Colonic mucosa (tissue), 4 donors: ENCODE measurements at regions not wholly inside any gene's neighbourhood (a gene's known extent, or its start where the extent isn't known, plus 50 kb on each side); places are given as distances from the start of the nearest gene placed in this dataset.

Experiments used
- DNase-seq: peaks from one replicate; pipeline ENCODE4 v3.0.0-alpha.2; 2020
- H3K27ac ChIP-seq: fragments of 200-600 bp; one replicate; pipeline ENCODE4 v1.8.0; 2021
- H3K27me3 ChIP-seq: fragments of 200-600 bp; one replicate; pipeline ENCODE4 v1.8.0; 2021
- H3K36me3 ChIP-seq: fragments of 200-600 bp; one replicate; pipeline ENCODE4 v1.8.0; 2021
- H3K4me1 ChIP-seq: fragments of 200-600 bp; one replicate; pipeline ENCODE4 v1.8.0; 2021; ENCODE audit warnings: mild to moderate bottlenecking
- H3K4me3 ChIP-seq: fragments of 200-600 bp; one replicate; pipeline ENCODE4 v1.8.0; 2021
- H3K9ac ChIP-seq, 2 donors: one replicate each; pipeline ENCODE4 v1.7.0; 2013; ENCODE audit warnings: control low read depth in 2 of 2, low read depth in 2 of 2, low read length in 2 of 2
- H3K9me3 ChIP-seq: fragments of 200-600 bp; one replicate; pipeline ENCODE4 v1.8.0; 2021
- intact Hi-C: fragments of 100-400 bp; cut with DNase I; formaldehyde crosslinking; loops from one replicate; pipeline ENCODE4 v1.14.1; 2022
- TF ChIP-seq, protein P1 (sequence below): fragments of 200-600 bp; IDR thresholded peaks from one replicate; pipeline ENCODE4 v1.8.0; 2022; ENCODE audit warnings: antibody characterized with exemption, mild to moderate bottlenecking
- donor health status: healthy.
- donor health status: DM: no; HTN: no; CAD: no.
- donor health status: DM: no; HTN: no; CAD: no.

DNA sequence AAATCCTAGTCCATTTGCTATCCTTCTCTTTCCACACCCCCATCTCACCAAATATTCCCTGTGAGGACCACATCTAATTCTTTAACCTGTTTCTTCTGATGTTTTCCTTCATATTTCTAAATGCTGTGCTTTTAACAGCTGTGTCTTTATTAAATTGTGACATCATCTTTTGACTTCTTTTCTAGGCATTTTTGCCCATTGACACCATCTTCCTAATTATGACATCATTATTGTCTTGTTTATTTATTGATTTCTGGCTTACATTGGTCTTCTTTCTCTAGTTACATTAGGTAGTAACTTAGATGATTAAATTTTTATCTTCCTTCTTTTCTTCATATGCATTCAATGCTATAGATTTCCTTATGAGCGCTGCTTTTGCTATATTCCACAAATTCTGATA lies 175.8 kb upstream of the PDE5A start:
- Histone ChIP-seq H3K9ac (no peak overlapping the region), H3K4me3 (no peak overlapping the region), H3K36me3 (no peaks in the 10 kb centered on the region), H3K27ac (no peak overlapping the region), H3K9me3 (no peaks in the 10 kb centered on the region), H3K27me3 (no peaks in the 10 kb centered on the region), H3K4me1 (no peaks in the 10 kb centered on the region)
- no peak for DNase-seq
- intact Hi-C loops, result no loop called here
- TF ChIP-seq, protein P1, sequence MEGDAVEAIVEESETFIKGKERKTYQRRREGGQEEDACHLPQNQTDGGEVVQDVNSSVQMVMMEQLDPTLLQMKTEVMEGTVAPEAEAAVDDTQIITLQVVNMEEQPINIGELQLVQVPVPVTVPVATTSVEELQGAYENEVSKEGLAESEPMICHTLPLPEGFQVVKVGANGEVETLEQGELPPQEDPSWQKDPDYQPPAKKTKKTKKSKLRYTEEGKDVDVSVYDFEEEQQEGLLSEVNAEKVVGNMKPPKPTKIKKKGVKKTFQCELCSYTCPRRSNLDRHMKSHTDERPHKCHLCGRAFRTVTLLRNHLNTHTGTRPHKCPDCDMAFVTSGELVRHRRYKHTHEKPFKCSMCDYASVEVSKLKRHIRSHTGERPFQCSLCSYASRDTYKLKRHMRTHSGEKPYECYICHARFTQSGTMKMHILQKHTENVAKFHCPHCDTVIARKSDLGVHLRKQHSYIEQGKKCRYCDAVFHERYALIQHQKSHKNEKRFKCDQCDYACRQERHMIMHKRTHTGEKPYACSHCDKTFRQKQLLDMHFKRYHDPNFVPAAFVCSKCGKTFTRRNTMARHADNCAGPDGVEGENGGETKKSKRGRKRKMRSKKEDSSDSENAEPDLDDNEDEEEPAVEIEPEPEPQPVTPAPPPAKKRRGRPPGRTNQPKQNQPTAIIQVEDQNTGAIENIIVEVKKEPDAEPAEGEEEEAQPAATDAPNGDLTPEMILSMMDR, result no peak

DNA sequence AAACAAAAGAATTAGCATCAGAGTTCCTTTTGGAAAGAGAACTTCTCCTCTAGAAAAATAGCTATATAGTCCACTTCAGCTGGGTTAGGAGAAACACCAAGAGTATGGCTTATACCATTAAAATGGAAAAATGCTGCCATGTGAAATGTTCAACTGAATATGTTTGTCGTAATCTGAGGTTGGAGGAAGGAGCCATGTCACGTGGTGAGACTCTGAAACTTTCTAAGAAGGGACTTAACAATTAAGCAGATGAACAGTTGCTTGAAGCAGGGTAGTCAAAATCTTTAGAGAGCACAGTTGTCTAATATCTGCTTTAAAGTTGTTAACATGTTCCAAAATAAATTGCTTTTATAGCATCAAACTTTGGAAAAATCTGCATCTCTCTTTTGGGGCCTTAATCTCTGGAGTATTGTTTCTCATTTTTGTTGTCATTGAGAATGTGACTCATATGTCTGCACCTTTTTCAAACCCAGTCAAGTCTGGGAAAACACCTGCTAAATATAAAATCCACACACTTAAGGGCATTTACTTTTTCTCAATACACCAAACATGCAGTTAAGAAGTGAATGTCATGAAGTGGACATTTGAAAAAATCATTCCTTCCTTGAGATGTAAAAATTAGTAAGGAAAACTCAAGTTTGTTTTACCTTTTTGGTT lies 168.8 kb upstream of the PDE5A start:
- no peaks in the 10 kb centered on the region for H3K4me1 ChIP-seq
- TF ChIP-seq, protein P1, result no peak
- H3K4me3 ChIP-seq, result no peak overlapping the region
- intact Hi-C loops, result no loop called here
- no peak for DNase-seq
- H3K9me3 ChIP-seq, result no peaks in the 10 kb centered on the region
- H3K9ac ChIP-seq, result no peak overlapping the region
- no peaks in the 10 kb centered on the region for H3K27me3 ChIP-seq
- no peaks in the 10 kb centered on the region for H3K36me3 ChIP-seq
- no peak overlapping the region for H3K27ac ChIP-seq

DNA sequence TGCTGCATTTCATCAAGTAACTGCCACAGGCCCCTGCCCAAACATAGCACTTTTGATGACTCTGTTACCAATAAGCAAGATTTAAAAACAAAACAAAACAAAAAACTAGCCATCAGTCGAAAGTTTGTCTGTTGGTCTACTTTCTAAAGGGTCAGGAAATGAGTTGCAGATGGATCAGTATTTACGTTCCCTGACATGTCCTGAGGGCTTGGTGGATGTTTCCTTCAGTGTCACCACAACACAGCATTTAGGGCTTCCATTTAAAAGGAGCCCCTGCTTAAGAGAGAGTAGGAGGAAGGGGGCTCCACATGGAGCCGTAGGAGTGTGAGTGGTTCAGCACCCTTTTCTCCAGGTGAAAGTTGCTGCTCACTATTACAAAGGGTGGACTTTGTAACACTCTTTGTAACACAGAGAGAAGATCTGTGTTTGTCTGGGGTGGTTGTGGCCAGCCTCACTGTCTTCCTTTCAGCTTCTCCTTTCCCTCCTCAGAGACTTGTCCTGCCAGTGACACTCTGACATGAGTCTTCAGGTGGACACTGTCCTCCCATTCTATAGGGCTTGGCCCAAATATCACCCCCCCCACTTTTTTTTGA lies 167.5 kb upstream of the PDE5A start:
- H3K4me3 ChIP-seq, result no peak overlapping the region
- TF ChIP-seq, protein P1, result no peak
- H3K36me3 ChIP-seq, result no peaks in the 10 kb centered on the region
- H3K27me3 ChIP-seq, result no peaks in the 10 kb centered on the region
- intact Hi-C loops, result no loop called here
- no peaks in the 10 kb centered on the region for H3K9me3 ChIP-seq
- H3K27ac ChIP-seq, result no peak overlapping the region
- no peaks in the 10 kb centered on the region for H3K4me1 ChIP-seq
- DNase-seq, result no peak
- no peak overlapping the region for H3K9ac ChIP-seq

DNA sequence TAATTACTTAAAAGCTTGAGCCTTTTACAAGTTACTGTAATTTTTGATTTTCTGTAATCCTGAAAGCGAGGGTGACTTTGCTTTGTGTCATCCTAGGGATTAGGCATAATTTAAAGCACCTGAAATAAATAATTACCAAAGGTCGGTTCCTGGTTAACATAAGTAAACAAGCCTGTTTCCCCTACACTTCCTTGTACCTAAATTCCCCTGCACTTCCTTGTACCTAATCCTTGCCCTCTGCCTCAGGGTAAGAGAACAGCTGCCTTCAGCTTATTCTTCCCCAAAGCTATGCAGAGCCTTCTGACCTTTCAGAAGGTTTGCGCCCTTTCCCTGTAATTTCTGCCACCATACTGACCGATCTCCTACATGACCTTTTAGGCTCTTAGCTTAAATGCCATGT lies 166.1 kb upstream of the PDE5A start:
- intact Hi-C loops, result no loop called here
- Histone ChIP-seq H3K4me3 (no peak overlapping the region), H3K27me3 (no peaks in the 10 kb centered on the region), H3K27ac (no peak overlapping the region), H3K9ac (no peak overlapping the region), H3K36me3 (no peaks in the 10 kb centered on the region), H3K9me3 (no peaks in the 10 kb centered on the region), H3K4me1 (no peaks in the 10 kb centered on the region)
- DNase-seq, result no peak
- TF ChIP-seq, protein P1, result no peak

DNA sequence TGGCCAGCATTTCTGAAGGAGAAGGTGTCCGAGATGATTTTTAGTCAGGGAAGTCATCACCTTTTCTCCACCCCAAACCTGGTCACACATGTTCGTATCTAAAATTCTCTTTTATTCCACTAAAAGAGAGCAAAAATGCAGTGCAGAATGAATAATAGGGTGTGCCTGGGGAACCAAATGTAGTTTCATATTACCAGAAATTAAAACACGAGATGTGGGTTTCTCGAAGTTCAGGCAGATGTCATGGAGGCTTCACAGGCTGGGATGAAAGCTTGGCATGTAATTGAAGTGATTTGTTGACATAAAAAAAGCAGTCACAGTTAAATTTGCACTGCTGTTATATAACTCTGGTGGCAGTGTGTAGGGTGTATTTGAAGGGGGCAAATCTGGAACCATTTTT lies 165.5 kb upstream of the PDE5A start:
- TF ChIP-seq, protein P1, result no peak
- Histone ChIP-seq H3K4me3 (no peak overlapping the region), H3K4me1 (no peaks in the 10 kb centered on the region), H3K9me3 (no peaks in the 10 kb centered on the region), H3K27ac (no peak overlapping the region), H3K27me3 (no peaks in the 10 kb centered on the region), H3K36me3 (no peaks in the 10 kb centered on the region), H3K9ac (no peak overlapping the region)
- intact Hi-C loops, result no loop called here
- DNase-seq, result no peak
